Bone marrow (tissue), 2 donors: ENCODE measurements at regions not wholly inside any gene's neighbourhood (a gene's known extent, or its start where the extent isn't known, plus 50 kb on each side); places are given as distances from the start of the nearest gene placed in this dataset.

Source experiments
- DNase-seq, 2 donors: peaks; one replicate each; lab custom pipeline; 2025; lab: John Stamatoyannopoulos, UW

DNA sequence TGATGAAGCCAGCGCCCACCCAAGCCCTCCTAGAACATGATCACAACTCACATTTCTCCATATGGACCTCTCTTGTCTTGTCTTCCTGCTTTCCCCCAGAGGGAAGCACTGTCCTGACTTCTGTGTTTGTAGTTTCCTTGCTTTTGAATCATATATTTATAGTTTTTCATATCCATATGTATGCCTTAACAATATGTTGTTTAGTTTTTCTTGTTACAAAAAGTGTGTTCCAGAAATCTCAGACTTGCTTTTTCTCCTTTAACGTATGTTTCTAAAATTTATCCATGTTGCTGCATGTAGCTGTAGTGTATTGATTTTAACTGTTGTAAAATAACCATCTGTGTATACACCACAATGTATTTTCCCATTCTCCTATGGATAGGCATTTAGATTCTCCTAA lies 182.0 kb upstream of the SMIM23 start:
- DNase-seq = no peak

DNA sequence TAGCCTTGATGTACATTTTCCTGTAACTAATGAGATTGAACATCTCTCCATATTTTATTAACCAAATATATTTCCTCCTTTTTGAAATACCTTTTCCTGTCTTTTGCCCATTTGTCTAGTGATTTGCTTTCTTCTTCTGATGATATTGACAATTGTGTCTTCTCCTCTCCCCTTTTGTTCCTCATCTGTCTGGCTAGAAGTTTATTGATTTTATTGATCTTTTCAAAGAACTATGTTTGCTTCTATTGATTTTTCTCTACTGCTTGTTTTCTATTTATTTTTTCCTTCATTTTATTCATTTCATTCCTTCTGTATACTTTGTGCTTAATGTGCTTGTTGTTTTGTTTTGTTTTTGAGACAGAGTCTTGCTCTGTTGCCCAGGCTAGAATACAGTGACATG lies 181.4 kb upstream of the SMIM23 start:
- no peak for DNase-seq

DNA sequence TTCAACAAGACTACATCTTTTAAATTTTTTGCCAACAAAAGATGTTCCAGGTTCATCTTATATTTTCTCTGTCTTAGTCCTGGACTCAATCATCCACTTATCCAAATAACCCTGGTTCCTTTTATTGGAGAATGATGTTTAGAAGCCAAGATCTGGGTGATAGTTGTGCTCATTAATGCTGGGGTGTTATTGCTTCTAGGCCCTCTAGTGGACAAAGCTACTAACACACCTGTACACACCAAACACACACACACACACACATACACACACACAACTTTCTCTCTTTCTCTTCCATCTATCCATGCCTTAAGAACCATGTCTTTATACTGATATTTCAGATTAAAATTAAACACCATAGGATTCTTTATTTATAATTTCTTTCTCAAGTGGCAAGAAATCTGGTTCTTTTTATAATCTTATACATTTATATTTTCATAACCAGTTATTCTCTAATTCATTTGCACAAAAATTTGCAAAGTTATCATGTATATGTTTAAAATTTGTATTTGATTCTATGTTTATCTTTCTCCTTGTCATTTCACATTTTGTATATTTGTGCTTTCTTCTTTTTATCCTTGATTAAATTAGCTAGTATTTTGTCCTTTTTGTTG lies 179.1 kb upstream of the SMIM23 start:
- no peak for DNase-seq

DNA sequence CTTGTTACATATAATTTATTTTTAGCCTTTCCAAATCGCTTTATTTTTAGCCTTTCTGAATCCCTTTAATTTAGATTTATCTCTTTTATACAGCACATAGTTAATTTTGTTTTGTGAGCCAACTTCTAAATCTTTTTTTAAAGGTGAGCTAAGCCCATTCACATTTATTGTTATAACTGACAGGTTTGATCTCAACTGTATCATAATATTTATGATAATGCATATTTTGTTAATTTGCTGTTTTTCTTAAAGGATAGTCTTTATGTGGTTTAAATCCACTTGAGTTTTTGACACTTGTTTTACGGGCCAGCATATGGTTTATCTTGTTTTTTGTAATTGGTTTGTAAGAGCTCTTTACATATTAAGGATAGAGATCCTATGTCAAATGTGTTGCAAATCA lies 177.8 kb upstream of the SMIM23 start:
- DNase-seq = no peak

DNA sequence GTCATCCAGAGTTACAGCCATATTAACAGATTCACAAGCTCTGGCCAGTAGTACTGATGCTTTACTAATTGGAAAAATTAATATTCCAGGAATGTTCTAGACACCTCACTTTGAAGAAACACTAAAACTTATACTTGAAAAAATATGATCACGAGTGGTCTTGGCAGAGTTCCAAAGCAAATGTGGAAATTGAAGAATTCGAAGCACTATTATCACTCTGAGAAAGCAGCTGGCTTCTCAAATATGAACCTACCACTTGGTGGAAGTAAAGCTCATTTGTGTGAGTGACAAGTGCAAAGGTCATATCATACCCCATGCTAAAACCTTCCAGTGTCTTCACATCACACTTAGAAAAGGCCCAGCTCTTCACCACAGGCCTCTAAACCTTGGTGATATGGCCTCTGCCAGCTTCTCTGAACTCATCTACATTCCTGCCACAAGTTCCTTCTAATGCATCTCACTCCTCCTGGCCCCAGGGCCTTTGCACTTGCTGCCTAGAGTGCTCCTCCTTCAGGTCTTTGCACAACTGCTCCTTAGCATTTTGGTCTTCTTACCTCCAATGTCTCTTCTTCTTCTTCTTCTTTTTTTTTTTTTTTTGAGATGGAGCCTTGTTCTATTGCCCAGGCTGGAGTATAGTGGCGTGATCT lies 175.7 kb upstream of the SMIM23 start:
- no peak for DNase-seq

DNA sequence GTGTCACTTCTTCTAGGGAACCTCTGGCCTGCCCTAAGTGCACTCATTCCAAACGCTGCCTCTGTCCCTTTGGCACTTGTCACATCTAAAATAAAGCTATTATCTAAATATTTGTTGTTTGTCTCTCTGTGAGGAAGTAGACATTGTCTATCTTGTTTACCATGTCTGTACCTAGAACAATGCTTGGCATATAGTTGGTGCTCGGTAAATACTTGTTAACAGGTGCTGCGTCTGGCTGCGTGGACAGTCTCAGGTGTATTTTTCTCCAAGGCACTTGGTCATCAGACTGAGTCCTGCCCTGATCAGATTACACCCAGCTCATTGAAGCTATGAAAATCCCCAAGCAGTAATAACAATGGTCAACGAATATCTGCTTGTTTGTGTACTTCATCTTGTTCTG lies 174.9 kb upstream of the SMIM23 start:
- DNase-seq = no peak

DNA sequence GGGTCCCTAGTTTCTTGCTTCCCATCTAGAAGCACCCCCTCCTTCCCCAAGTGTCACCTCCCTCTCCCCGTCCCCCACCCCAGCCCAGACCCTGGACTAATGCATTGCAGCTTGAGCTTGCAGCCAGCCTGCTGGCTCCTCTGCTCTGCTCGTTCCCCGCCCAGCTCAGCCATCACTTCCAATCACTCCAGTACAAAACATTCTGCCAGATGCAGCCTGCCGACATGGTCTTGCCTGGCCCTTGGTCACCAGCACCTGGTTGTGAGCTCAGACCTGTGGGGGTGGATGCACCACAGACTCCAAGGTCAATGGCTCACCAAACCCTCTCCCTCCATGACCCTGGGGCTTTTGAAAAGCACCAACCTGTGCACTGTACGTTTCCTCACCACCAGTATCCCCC lies 172.9 kb upstream of the SMIM23 start:
- DNase-seq = no peak

DNA sequence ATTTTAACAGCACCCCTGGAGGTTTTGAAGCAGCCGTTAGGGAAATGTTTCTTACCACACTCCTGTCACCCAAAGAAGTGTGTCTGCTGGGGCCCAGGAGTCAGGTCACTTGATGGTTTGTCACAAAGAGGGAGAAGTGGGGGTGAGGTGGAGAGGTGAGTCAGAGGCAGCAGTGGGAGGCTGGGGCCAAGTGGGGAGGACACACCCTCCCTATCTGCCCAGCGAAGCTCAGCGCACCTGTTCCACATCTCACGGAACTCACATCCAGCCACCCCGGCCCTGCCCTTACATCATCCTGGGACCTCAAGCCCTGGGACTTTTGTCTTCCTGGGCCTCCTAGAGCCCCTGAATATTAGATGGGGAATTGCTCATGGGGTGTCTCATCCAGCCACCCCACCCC lies 171.1 kb upstream of the SMIM23 start:
- no peak for DNase-seq

DNA sequence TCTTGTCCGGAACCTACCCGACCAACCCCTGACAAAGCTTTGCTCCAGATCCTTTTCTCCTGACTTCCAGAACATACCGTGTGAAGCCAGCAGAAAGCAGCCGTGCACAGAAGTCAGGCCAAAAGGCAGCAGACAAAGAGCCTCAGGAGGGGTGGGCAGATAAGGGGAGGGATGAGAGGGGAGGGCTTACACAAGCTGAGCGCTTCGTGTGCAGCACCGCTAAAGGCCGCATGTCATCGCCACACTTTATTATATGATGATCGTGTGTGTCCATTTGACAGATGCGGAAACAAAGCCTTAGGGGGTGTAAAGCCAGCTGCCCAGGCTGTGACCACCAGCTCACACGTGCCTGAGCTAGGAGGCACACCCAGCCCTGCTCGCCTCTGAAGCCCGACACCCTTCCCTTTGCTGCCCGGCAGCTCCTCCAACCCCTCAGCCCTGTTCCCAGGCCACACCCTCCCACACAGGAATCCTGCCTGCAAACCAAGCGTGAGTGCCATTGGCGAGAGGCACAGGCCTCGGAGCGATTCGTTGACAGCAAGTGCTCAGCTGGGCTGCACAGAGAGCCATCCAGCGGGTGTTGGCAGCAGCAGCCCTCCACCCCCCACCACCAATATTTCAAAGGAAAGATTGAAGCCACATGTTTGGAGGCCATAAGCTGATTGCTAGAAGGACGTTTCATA lies 170.5 kb upstream of the SMIM23 start:
- DNase-seq = no peak

DNA sequence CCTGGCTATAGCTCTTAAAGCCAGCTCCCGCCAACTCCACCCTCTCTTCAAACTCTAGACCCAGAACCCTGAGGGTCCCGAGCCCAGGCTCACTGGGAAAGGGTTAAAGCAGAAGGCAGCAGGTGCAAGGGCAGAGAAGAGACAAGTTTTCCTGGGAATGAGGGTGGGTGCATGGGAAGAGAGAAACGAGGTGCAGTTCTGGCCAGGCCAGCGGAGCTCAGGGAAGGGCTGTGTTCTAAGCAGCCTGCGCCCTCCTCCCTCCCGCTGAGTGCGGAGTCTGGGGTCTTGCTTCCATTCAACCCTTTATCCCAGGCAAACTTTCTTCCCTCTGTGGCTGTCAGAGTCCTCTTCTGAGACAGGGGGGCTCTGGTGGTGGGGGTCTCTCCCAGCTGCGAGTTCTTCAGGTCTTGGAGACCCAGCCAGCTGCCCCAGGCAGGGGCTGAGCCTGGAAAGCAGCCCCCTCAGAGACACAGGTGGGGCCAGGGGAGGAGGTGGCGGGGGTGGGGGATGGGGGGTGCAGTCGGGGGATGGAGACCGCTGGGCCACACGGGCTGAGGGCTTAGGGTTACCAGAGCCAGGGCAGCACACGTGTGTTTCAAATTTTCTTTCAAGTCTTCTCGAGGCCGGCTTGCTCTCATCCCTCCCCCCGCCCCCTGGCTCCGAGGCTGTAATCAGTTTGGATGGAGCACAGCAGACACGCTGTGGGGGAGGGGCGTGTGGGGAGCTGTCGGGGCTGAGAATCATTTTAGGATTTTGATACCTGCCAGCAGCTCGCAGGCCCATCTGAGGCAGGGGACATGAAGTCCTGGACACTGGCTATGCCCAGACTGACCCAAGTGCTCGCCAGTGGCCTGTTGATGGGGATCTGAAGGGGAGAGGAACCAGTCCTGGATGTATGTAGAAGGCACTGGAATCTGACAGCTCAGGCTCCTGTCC lies 169.6 kb upstream of the SMIM23 start:
- no peak for DNase-seq

DNA sequence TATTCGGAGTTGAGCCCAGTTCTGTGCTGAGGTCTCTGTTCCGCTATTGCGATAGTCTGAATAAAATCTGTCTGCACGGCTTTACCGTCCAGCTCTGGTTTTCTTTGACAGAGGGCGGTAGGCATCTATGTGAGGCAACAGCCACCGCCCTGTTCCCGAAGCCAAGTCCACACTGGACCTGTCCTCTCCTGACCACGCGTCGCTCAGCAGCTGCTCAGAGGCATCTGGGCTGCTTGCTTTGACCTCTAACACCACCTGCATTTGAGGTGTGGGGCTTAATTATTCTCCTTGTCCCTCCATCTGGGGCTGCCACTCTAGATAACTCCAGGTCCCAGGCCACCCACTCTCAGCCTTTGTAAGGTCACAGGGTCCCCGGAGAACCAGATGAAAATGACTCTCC lies 168.4 kb upstream of the SMIM23 start:
- DNase-seq = no peak

DNA sequence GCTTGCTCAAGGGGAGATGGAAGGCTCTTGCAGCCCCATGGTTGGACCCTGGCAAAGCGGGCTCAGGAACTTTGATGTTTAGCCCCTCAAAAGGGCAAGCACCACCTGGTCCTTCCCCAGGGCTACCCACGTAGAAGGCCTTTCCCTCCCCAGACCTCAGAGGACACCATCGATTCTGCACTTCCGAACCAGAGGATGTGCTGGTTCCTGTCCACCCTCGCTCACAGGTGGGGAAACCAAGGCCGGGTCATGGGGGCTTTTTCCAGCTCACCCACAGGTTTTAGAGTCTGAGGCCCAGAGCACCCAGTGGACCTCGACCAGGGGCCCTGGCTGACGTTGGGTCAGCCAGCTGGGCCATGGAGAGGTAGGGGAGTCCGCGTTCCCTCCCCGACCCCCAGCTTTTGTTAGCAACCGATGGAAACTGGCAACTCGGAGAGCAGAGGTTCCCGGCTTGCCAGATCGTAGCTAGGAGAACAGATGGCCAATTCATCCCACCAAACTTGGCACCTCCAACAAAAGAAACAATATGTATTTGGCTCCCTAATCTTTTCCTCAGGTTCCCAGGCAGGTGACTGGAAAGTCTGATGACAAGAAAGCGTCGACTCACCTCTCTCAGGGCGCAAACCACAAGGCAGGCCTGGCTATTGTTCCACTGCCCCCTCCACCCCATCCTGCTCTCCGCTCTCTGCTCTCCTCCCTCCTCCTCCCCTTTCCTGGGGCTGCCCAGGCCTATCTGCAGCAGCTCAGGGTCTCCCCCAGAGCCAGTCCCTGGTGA lies 167.6 kb upstream of the SMIM23 start:
- DNase-seq = no peak

DNA sequence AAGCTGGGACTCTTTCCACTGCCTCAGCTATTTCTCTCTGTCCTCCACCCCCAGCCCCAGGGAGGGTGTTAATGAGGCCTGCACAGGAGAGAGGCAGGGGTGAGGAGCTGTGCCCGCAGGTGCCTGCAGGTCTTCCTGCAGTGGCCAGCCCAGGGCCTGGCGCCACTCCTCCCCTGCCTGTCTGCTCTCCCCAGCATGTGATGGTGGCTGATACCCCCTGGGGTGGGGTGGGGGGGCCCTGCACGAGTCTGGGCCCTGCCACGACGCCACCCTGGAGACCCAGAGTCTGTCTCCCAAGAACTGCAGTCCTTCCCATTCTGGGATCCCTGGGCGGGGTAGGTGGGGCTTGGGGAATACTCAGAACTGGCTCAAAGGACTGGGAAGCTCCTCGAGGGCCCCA lies 166.4 kb upstream of the SMIM23 start:
- DNase-seq = no peak

DNA sequence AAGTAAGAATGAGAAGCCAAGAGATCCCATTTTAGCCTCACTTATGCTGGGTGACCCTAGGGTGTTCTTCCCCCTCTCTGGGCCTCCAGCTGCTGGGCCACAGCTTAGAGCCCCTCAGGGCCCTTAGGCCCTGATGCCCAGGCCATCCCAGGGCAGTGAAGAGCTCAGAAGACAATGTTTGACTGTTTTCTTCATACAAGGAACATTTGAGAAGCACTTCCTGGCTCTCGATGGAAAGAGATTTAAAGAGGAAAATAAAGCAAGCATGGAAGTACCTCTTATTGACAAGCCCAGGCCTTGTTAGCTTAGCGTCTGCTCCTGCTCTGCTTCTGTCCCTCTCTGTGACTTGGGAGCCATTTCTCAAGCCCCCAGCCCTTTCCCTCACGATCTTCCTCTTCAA lies 165.9 kb upstream of the SMIM23 start:
- no peak for DNase-seq

DNA sequence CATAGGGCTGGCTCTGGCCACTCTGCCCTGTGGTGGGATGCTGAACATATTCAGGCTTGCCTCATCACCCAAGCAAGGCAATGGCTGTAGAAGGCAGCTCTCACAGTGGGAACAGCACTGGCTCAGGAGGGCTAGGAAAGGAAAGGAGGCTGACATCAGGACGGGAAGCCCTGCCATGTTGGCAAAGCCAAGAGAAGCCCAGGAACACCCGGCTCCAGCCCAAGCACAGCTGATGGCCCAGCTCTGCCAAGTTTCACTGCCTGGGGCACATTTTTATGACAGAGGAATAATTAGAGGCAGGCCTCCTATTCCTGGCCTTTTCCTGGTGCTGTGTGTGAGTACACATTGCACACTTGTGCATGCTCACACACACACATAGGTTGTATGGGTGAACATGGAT lies 163.6 kb upstream of the SMIM23 start:
- DNase-seq = no peak

DNA sequence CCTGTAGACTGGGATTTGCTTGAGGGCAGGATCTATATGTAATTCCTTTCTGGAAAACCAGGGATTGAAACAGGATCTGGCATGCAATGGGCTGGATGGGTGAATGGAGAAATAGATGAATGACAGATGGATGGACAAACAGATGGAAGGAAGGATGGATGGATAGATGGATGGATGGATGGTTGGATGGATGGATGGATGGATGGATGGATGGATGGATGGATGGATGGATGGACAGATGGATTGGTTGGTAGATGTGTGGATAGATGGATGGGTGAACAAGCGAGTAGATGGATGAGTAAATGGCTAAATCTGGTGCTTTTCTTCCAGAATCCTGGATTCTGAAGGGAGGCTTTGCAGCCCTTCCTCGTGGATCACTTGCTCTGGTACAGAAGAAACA lies 162.5 kb upstream of the SMIM23 start:
- no peak for DNase-seq

DNA sequence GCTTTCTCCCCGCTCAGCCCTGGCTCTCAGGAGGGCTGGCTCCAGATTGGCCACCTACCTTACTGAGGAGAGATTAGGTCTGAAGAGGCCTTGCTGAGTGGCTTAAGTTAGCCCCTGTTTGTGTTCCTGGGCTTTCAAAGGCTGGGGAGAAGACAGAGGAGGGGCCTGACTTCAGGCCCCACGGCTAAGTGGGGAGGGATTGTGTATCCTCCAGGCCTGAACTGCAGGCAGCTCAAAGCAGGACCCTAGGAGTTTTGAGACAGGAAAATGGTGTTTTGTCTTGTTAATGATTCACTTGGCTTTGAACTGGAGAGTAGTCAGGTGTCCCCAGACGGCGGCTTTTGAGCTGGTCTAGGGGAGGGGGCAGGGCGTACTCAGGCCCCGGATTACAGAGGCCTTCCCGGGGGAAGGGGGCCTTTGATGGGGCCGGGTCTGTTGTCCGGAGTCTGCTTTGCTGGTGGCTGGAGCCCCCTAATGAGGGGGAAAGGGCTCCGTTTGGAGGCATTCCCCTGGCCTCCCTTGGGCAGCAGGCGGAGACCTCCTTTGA lies 162.0 kb upstream of the SMIM23 start:
- no peak for DNase-seq

DNA sequence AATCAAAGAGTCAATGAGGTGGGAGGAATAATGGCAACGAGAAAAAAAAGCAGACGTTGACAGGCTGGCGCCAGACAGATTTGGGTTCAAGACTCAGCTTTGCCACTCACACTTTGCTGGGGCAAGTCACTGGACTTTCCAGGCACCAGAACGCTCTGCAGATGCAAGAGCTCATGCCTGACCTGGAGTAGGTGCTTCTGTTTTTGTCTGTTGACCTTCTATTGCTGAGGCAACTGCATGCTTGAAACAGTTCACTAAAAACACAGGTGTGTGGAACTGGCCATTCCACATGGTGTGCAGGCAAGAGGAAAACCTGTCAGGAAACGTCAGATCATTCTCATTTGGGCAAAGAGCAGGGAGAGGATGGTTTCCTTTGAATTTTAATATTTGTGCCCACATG lies 161.2 kb upstream of the SMIM23 start:
- no peak for DNase-seq

DNA sequence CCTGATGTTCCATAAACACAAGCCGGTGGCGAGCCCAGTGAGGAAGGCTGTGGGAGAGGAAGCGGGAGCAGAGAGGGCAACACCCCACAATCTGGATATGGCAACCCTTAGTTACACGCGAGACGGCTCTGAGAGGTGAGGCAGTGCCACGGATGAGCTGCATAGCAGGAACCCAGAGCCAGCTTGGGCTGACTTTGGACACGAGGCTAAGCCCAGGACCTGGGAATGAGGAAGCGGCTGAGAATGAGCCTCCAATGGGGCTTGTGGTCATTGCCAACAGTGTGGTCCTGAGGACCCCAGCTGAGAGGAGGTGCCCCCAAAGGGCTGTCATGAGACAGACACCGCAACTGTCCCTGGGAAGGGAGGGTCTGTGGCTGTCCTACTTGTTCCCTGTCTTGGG lies 160.0 kb upstream of the SMIM23 start:
- DNase-seq = no peak

DNA sequence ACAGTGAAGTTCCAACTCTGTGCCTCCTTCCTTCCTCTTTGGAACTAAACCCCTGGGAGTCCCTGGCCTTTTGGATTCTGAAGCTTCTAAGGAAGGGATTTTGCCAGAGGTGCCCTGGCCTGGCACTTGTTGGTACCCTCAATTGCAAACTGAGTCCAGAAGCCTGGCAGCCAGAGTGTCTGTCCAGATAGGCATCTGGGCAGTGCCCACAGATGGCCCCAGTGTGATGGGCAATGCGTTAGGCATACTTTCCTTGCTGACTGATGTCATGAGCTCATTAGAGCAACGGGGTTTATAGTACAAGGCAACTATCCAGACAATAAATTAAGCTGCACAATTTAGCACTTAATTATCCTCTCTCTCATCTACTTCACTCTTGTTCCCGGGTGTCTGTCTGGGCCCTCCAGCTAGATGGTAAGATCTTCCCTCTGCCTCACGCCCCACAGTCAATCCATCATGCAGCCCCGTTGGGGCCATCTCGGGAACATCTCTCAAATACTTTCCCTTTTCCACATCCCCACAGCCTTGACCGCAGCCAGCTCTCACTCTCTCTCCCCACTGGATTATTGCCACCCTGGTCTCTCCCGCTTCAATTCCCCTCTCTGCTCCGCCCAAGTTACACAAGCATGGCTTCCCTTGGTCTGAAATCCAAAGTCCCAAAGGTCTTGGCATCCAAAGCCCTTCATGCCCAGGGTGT lies 157.5 kb upstream of the SMIM23 start:
- no peak for DNase-seq

DNA sequence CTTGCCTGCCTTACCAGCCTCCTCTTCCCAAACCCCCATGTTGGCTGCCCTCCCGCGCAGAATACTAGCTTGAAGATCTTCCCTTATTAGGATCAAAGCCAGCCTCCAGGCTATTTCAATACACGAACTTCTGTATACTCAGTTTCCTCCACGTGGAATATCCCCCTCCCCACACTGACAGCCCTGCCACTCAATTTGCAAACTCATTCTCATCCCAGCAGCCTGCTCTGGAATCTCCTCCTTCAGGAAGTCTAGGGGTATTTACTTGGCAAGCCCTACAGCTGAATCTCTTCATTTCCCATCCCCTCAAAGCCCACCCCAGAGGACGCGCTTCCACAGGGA lies 157.0 kb upstream of the SMIM23 start:
- no peak for DNase-seq
